Endothelial cell of umbilical vein (primary cell): ENCODE measurements at regions not wholly inside any gene's neighbourhood (a gene's known extent, or its start where the extent isn't known, plus 50 kb on each side); places are given as distances from the start of the nearest gene placed in this dataset.

ENCODE experiments used
- BruUV-seq: library from RNA; stranded (reverse); fragments of 400-500 nt; replicated peaks from 2 replicates; lab custom pipeline; 2021; lab: Mats Ljungman, UMichigan
- CTCF ChIA-PET: fragments of 300-600, 350-600 bp; sonication (Branson Sonifier 250); formaldehyde crosslinking; loops from one replicate; lab custom pipeline; 2021; ENCODE audit warnings: antibody characterized with exemption, inconsistent platforms; lab: Charles Lee
- POLR2A ChIA-PET: fragments of 300-600, 350-600 bp; sonication (Branson Sonifier 250); formaldehyde crosslinking; loops from one replicate; lab custom pipeline; 2021; ENCODE audit warnings: antibody characterized with exemption, inconsistent platforms; lab: Charles Lee
- DNase-seq: peaks from one replicate; pipeline ENCODE4 v3.0.0-alpha.2; 2011; ENCODE audit warnings: low read depth, low spot score
- FAIRE-seq: peaks from 2 replicates; lab custom pipeline; 2011; peaks lifted over from hg19 to GRCh38; lab: Jason Lieb, UNC
- H2AFZ ChIP-seq: 2 replicates; pipeline ENCODE4 v1.6.0; 2012; ENCODE audit warnings: low read depth, low read length, control low read depth, inconsistent platforms
- H3K27ac ChIP-seq: 2 replicates; pipeline ENCODE4 v1.5.1; 2011; ENCODE audit warnings: low read depth, mild to moderate bottlenecking, control low read depth, low read length, moderate library complexity; ENCODE audit not compliant: insufficient read depth
- H3K27me3 ChIP-seq, 2 experiments: 2 replicates each; pipeline versions ENCODE4 v1.6.0 to v1.6.1; 2011; ENCODE audit warnings: low read length in 2 of 2, mixed read lengths in 1 of 2; ENCODE audit not compliant: control insufficient read depth in 2 of 2, insufficient read depth in 2 of 2
- H3K36me3 ChIP-seq, 2 experiments: 2 replicates in 1 of 2; 3 replicates in 1 of 2; pipeline ENCODE4 v1.5.1; 2011; ENCODE audit warnings: low read length in 2 of 2, mild to moderate bottlenecking in 1 of 2, moderate library complexity in 1 of 2; ENCODE audit not compliant: control insufficient read depth in 2 of 2, insufficient read depth in 2 of 2; ENCODE audit errors: extremely low read depth in 1 of 2
- H3K4me1 ChIP-seq: 3 replicates; pipeline ENCODE4 v1.5.1; 2011; ENCODE audit warnings: mild to moderate bottlenecking, low read length; ENCODE audit not compliant: control insufficient read depth, insufficient read depth; ENCODE audit errors: extremely low read depth
- H3K4me2 ChIP-seq: 2 replicates; pipeline ENCODE4 v1.6.1; 2011; ENCODE audit warnings: low read length, control low read depth, mixed read lengths; ENCODE audit not compliant: insufficient read depth
- H3K4me3 ChIP-seq, 3 experiments: fragments of 200-600 bp in 1 of 3; sonication (generic), shearing (Covaris generic) in 1 of 3; replicated peaks in 1 of 3; 2 replicates each; pipeline ENCODE4 v1.5.1; 2011 to 2016; ENCODE audit warnings: control low read depth in 3 of 3, low read length in 3 of 3, mild to moderate bottlenecking in 2 of 3, inconsistent platforms in 1 of 3, low read depth in 1 of 3, moderate library complexity in 1 of 3; ENCODE audit not compliant: insufficient read depth in 1 of 3
- H3K79me2 ChIP-seq: 2 replicates; pipeline ENCODE4 v1.6.0; 2012; ENCODE audit warnings: low read length, inconsistent platforms; ENCODE audit not compliant: control insufficient read depth, insufficient read depth
- H3K9ac ChIP-seq: replicated peaks from 2 replicates; pipeline ENCODE3; 2011; ENCODE audit warnings: low read length, control low read depth; ENCODE audit not compliant: insufficient read depth; ENCODE audit errors: extremely low read depth
- H3K9me1 ChIP-seq: replicated peaks from 3 replicates; pipeline ENCODE4 v1.6.0; 2011; ENCODE audit warnings: mild to moderate bottlenecking, low read length; ENCODE audit not compliant: control insufficient read depth, insufficient read depth; ENCODE audit errors: extremely low read depth
- H3K9me3 ChIP-seq: replicated peaks from 2 replicates; pipeline ENCODE4 v1.5.1; 2012; ENCODE audit warnings: low read length, inconsistent platforms; ENCODE audit not compliant: control insufficient read depth, insufficient read depth
- H4K20me1 ChIP-seq: replicated peaks from 2 replicates; pipeline ENCODE3; 2011; ENCODE audit warnings: mild to moderate bottlenecking, low read length; ENCODE audit not compliant: control insufficient read depth, insufficient read depth; ENCODE audit errors: extremely low read depth
- EZH2 ChIP-seq: IDR thresholded peaks from 2 replicates; pipeline ENCODE4 v1.6.1; 2012; ENCODE audit warnings: borderline replicate concordance, low read depth, mild to moderate bottlenecking, moderate library complexity, low read length, inconsistent platforms; ENCODE audit not compliant: severe bottlenecking
- FOS ChIP-seq: IDR thresholded peaks from 2 replicates; pipeline ENCODE4 v1.6.1; 2011; ENCODE audit warnings: mild to moderate bottlenecking, low read length, moderate library complexity, borderline replicate concordance; ENCODE audit not compliant: insufficient read depth
- GATA2 ChIP-seq: IDR thresholded peaks from 2 replicates; pipeline ENCODE4 v1.7.0; 2011; ENCODE audit warnings: low read depth, mild to moderate bottlenecking, moderate library complexity, mixed read lengths, low read length; ENCODE audit not compliant: insufficient read length, insufficient read depth
- JUN ChIP-seq: IDR thresholded peaks from 2 replicates; pipeline ENCODE4 v1.6.1; 2011; ENCODE audit warnings: borderline replicate concordance, low read depth; ENCODE audit not compliant: insufficient read length, insufficient read depth
- MYC ChIP-seq: IDR thresholded peaks from one replicate; pipeline ENCODE4 v1.6.1; 2011; ENCODE audit warnings: mild to moderate bottlenecking, low read depth, low read length
- POLR2A ChIP-seq: IDR thresholded peaks from 2 replicates; pipeline ENCODE4 v1.6.1; 2012; ENCODE audit warnings: low read depth, mild to moderate bottlenecking, control low read depth, low read length
- POLR2AphosphoS5 ChIP-seq: IDR thresholded peaks from 2 replicates; pipeline ENCODE4 v1.6.1; 2012; ENCODE audit warnings: low read depth, mild to moderate bottlenecking, control low read depth, low read length, moderate library complexity; ENCODE audit not compliant: insufficient read depth
- dilution Hi-C: fragments of 300-500 bp; cut with MboI; formaldehyde crosslinking; loops from one replicate; pipeline ENCODE4 v1.15.0; 2019; ENCODE audit warnings: low sequenced_read_pairs; ENCODE audit not compliant: extremely low pct_ligation_motif_present
- intact Hi-C: fragments of 100-400 bp; cut with micrococcal nuclease; formaldehyde crosslinking; loops from one replicate; pipeline ENCODE4 v1.10.0; 2022
- TF ChIP-seq, protein P1 (sequence below), 2 donors: IDR thresholded peaks; 1 replicate in 1 of 2; 2 replicates in 1 of 2; pipeline ENCODE4 v1.5.1; 2011; ENCODE audit warnings: low read length in 2 of 2, mild to moderate bottlenecking in 2 of 2, moderate library complexity in 2 of 2, control low read depth in 1 of 2, inconsistent platforms in 1 of 2, low read depth in 1 of 2; ENCODE audit not compliant: insufficient read depth in 1 of 2; ENCODE audit errors: extremely low read depth in 1 of 2
- TF ChIP-seq, protein P2 (sequence below): IDR thresholded peaks from 2 replicates; pipeline ENCODE4 v1.6.1; 2011; ENCODE audit not compliant: insufficient read depth, insufficient read length

DNA sequence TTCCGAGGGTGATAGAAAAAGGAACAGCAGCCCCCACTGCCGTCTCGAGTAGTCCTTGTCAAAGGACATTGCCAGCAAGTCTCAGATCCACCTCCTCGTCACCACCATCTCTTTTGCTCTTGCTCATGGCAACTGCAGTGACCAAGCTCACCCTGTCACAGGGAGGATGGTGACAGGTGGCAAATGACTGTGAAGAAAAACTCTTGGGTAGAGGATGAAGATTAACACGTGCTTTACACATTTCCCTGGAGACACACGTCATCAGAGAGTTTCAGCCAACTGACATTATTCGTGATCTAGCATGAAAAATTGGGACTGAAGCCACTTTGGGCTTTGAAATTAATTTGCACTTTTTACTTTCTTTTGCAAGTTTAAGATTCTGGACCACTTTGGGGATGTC is 174.3 kb downstream of the EBLN2 start:
- TF ChIP-seq, protein P1, sequence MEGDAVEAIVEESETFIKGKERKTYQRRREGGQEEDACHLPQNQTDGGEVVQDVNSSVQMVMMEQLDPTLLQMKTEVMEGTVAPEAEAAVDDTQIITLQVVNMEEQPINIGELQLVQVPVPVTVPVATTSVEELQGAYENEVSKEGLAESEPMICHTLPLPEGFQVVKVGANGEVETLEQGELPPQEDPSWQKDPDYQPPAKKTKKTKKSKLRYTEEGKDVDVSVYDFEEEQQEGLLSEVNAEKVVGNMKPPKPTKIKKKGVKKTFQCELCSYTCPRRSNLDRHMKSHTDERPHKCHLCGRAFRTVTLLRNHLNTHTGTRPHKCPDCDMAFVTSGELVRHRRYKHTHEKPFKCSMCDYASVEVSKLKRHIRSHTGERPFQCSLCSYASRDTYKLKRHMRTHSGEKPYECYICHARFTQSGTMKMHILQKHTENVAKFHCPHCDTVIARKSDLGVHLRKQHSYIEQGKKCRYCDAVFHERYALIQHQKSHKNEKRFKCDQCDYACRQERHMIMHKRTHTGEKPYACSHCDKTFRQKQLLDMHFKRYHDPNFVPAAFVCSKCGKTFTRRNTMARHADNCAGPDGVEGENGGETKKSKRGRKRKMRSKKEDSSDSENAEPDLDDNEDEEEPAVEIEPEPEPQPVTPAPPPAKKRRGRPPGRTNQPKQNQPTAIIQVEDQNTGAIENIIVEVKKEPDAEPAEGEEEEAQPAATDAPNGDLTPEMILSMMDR (IDR thresholded peaks at IDR 0.05; ENCODE audit: extremely low read depth in 1 of 2, insufficient read depth in 1 of 2, low read depth in 1 of 2, low read length in 2 of 2) = no peak
- no peak for TF ChIP-seq POLR2A
- TF ChIP-seq JUN = no peak
- TF ChIP-seq FOS = no peak
- Histone ChIP-seq H3K4me2 (no peak overlapping the region), H3K27me3 (no peaks in the 10 kb centered on the region), H3K79me2 (no peaks in the 10 kb centered on the region), H3K9me3 (peaks cover 2% of the 10 kb centered on the region), H3K9me1 (no peaks in the 10 kb centered on the region), H3K9ac (no peak overlapping the region), H3K27ac (no peak overlapping the region), H3K4me1 (no peaks in the 10 kb centered on the region), H4K20me1 (no peaks in the 10 kb centered on the region), H3K4me3 (no peak overlapping the region), H2AFZ (no peak overlapping the region), H3K36me3 (no peaks in the 10 kb centered on the region)
- ChIA-PET POLR2A (no interaction called here), CTCF (no interaction called here)
- no peak for DNase-seq
- no peak for FAIRE-seq
- intact Hi-C loops (no loop called here), dilution Hi-C loops (no loop called here)
- no TSS peak for BruUV-seq

DNA sequence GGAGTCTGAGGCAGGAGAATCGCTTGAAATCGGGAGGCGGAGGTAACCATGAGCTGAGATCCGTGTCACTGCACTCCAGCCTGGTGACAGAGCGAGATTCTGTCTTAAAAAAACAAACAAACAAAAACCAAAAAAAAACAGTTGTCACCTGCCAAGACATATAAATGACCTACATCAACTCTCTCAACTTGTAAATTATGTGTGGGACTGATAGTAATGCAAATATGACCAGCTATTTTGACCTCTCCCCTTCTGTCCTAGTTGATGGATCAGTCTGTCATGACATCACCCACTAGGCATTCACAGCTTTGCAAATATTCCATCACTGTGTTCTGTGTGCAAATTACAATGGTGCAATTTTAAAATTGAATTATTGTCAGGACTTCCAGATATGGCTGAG is 175.4 kb downstream of the EBLN2 start:
- DNase-seq (no peak), FAIRE-seq (no peak)
- CTCF ChIA-PET = no interaction called here
- no peak overlapping the region for H3K4me2 ChIP-seq
- H3K9me3 ChIP-seq = peaks cover 2% of the 10 kb centered on the region
- no TSS peak for BruUV-seq
- no peaks in the 10 kb centered on the region for H3K36me3 ChIP-seq
- no peaks in the 10 kb centered on the region for H3K4me1 ChIP-seq
- intact Hi-C loops = no loop called here
- H4K20me1 ChIP-seq = no peaks in the 10 kb centered on the region
- H3K27ac ChIP-seq = no peak overlapping the region
- H3K27me3 ChIP-seq = no peaks in the 10 kb centered on the region
- H2AFZ ChIP-seq = no peak overlapping the region
- no peak overlapping the region for H3K9ac ChIP-seq
- no peaks in the 10 kb centered on the region for H3K79me2 ChIP-seq
- no peaks in the 10 kb centered on the region for H3K9me1 ChIP-seq
- no peak overlapping the region for H3K4me3 ChIP-seq
- TF ChIP-seq GATA2 = no peak
- no peak for TF ChIP-seq POLR2AphosphoS5
- TF ChIP-seq, protein P2, sequence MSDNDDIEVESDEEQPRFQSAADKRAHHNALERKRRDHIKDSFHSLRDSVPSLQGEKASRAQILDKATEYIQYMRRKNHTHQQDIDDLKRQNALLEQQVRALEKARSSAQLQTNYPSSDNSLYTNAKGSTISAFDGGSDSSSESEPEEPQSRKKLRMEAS = no peak
- no peak for TF ChIP-seq FOS
- no peak for TF ChIP-seq EZH2
- TF ChIP-seq MYC = no peak
- TF ChIP-seq, protein P1 (IDR thresholded peaks at IDR 0.05; ENCODE audit: extremely low read depth in 1 of 2, insufficient read depth in 1 of 2, low read depth in 1 of 2, low read length in 2 of 2) = no peak
- POLR2A ChIA-PET = no interaction called here
- dilution Hi-C loops = no loop called here
